ENCODE measurements at regions not wholly inside any gene's neighbourhood (a gene's known extent, or its start where the extent isn't known, plus 50 kb on each side); places are given as distances from the start of the nearest gene placed in this dataset.

- H3K9ac ChIP-seq (ENCODE audit: low read length), result no peak overlapping the region
- no peaks in the 10 kb centered on the region for H3K9me3 ChIP-seq (ENCODE audit: insufficient read depth, low read length)
- H3K4me2 ChIP-seq (ENCODE audit: low read length), result no peak overlapping the region
- H3K4me1 ChIP-seq (ENCODE audit: low read length), result no peaks in the 10 kb centered on the region
- peaks cover 5% of the 10 kb centered on the region for H3K36me3 ChIP-seq (replicated peaks; ENCODE audit: low read depth, low read length)
- H3K27me3 ChIP-seq (ENCODE audit: low read depth, low read length), result no peaks in the 10 kb centered on the region
- no peak for TF ChIP-seq EZH2phosphoT487 (IDR thresholded peaks at IDR 0.05; ENCODE audit: low read depth)
- no peak for TF ChIP-seq CTCF (IDR thresholded peaks at IDR 0.05; ENCODE audit: low read depth, low read length)
- H3K79me2 ChIP-seq (ENCODE audit: low read length), result no peaks in the 10 kb centered on the region
- no peak overlapping the region for H3K4me3 ChIP-seq (ENCODE audit: low read length)
- H3K27ac ChIP-seq (ENCODE audit: low read length), result no peak overlapping the region
- no peak overlapping the region for H2AFZ ChIP-seq (ENCODE audit: low read depth, low read length)
- no peaks in the 10 kb centered on the region for H4K20me1 ChIP-seq (ENCODE audit: insufficient read depth, low read length)
Measured at GRCh38 chr22:26777156-26777801, 119.9 kb downstream of the MIAT start.

- Histone ChIP-seq H3K27ac (ENCODE audit: low read length) (no peak overlapping the region), H3K4me1 (ENCODE audit: low read length) (no peaks in the 10 kb centered on the region), H3K4me3 (ENCODE audit: low read length) (no peak overlapping the region), H3K9me3 (ENCODE audit: insufficient read depth, low read length) (no peaks in the 10 kb centered on the region), H3K27me3 (ENCODE audit: low read depth, low read length) (no peaks in the 10 kb centered on the region), H4K20me1 (ENCODE audit: insufficient read depth, low read length) (no peaks in the 10 kb centered on the region), H3K9ac (ENCODE audit: low read length) (no peak overlapping the region), H3K79me2 (ENCODE audit: low read length) (no peaks in the 10 kb centered on the region), H3K4me2 (ENCODE audit: low read length) (no peak overlapping the region), H2AFZ (ENCODE audit: low read depth, low read length) (no peak overlapping the region), H3K36me3 (replicated peaks; ENCODE audit: low read depth, low read length) (peaks cover 5% of the 10 kb centered on the region)
- TF ChIP-seq EZH2phosphoT487 (IDR thresholded peaks at IDR 0.05; ENCODE audit: low read depth) (no peak), CTCF (IDR thresholded peaks at IDR 0.05; ENCODE audit: low read depth, low read length) (no peak)
Measured at GRCh38 chr22:26778372-26778771, 121.0 kb downstream of the MIAT start.

- Histone ChIP-seq H2AFZ (ENCODE audit: low read depth, low read length) (no peak overlapping the region), H3K4me1 (ENCODE audit: low read length) (no peaks in the 10 kb centered on the region), H3K9me3 (ENCODE audit: insufficient read depth, low read length) (no peaks in the 10 kb centered on the region), H3K36me3 (replicated peaks; ENCODE audit: low read depth, low read length) (peaks cover 5% of the 10 kb centered on the region), H3K79me2 (ENCODE audit: low read length) (no peaks in the 10 kb centered on the region), H3K4me2 (ENCODE audit: low read length) (no peak overlapping the region), H3K27ac (ENCODE audit: low read length) (no peak overlapping the region), H3K27me3 (ENCODE audit: low read depth, low read length) (no peaks in the 10 kb centered on the region), H3K9ac (ENCODE audit: low read length) (no peak overlapping the region), H4K20me1 (ENCODE audit: insufficient read depth, low read length) (0 out of 2 replicates have a peak, but pooled peaks cover 3% of the 10 kb centered on the region), H3K4me3 (ENCODE audit: low read length) (no peak overlapping the region)
- TF ChIP-seq CTCF (IDR thresholded peaks at IDR 0.05; ENCODE audit: low read depth, low read length), result no peak
- TF ChIP-seq EZH2phosphoT487 (IDR thresholded peaks at IDR 0.05; ENCODE audit: low read depth), result no peak
Measured at GRCh38 chr22:26779108-26779507, 121.7 kb downstream of the MIAT start.

GRCh38 chr22:26779929-26780328 is 122.5 kb downstream of the MIAT start:
- H3K4me3 ChIP-seq (ENCODE audit: low read length), result no peak overlapping the region
- H3K36me3 ChIP-seq (replicated peaks; ENCODE audit: low read depth, low read length), result peaks cover 5% of the 10 kb centered on the region
- H2AFZ ChIP-seq (ENCODE audit: low read depth, low read length), result no peak overlapping the region
- H3K27ac ChIP-seq (ENCODE audit: low read length), result no peak overlapping the region
- H3K79me2 ChIP-seq (ENCODE audit: low read length), result no peaks in the 10 kb centered on the region
- no peaks in the 10 kb centered on the region for H3K27me3 ChIP-seq (ENCODE audit: low read depth, low read length)
- no peaks in the 10 kb centered on the region for H3K9me3 ChIP-seq (ENCODE audit: insufficient read depth, low read length)
- H3K4me2 ChIP-seq (ENCODE audit: low read length), result no peak overlapping the region
- no peaks in the 10 kb centered on the region for H3K4me1 ChIP-seq (ENCODE audit: low read length)
- no peak overlapping the region for H3K9ac ChIP-seq (ENCODE audit: low read length)
- H4K20me1 ChIP-seq (ENCODE audit: insufficient read depth, low read length), result 0 out of 2 replicates have a peak, but pooled peaks cover 3% of the 10 kb centered on the region
- TF ChIP-seq EZH2phosphoT487 (IDR thresholded peaks at IDR 0.05; ENCODE audit: low read depth) (no peak), CTCF (IDR thresholded peaks at IDR 0.05; ENCODE audit: low read depth, low read length) (no peak)
